ENCODE measurements at regions not wholly inside any gene's neighbourhood (a gene's known extent, or its start where the extent isn't known, plus 50 kb on each side); places are given as distances from the start of the nearest gene placed in this dataset.

- 69 to 89% (median 84%) methylated on average over 10 of the region's 10 CpGs for WGBS, 5 donors
Measured at GRCh38 chrX:124230655-124231450, 101.6 kb upstream of the TEX13D start.

DNA sequence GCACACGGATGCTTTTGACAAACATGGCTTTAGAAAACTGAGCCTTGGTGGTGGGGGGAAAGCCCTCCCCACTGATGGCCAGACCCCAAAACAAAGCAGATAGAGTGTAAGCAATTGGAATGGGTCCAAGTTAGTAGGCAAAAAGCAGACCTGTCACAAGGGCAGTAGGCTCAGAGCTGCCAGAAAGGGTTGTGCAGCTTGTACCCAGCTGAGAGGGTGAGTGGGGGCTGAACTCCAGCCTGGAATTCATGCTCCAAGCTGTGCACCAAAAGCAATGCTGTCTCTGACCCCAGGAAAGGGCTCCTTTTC lies 101.1 kb upstream of the TEX13D start:
- 52 to 100% (median 83%) methylated on average over 1 of the region's 1 CpG for WGBS, 5 donors
- intact Hi-C loops (cut with DNase I; ENCODE audit: low total_unique reads), result no loop called here
- no peak for TF ChIP-seq POLR2AphosphoS5 (IDR thresholded peaks at IDR 0.05)
- no peak for TF ChIP-seq POLR2A (IDR thresholded peaks at IDR 0.05)
- TF ChIP-seq CTCF (IDR thresholded peaks at IDR 0.05 in 8 of 11, conservative IDR thresholded peaks at IDR 0.05 in 3 of 11), result no peak

More at GRCh38 chrX:124230655-124231450, 101.6 kb upstream of the TEX13D start:
- Histone ChIP-seq H3K27me3 (replicated peaks in 1 of 7) (no peaks in the 10 kb centered on the region), H3K27ac (no peak overlapping the region), H3K9me3 (no peaks in the 10 kb centered on the region), H3K4me3 (no peak overlapping the region), H3K36me3 (no peaks in the 10 kb centered on the region), H3K4me1 (no peaks in the 10 kb centered on the region)
- intact Hi-C loops (cut with DNase I; ENCODE audit: low total_unique reads), result no loop called here
- DNase-seq, result no peak
- no peak for TF ChIP-seq POLR2A (IDR thresholded peaks at IDR 0.05)
- no peak for TF ChIP-seq CTCF (IDR thresholded peaks at IDR 0.05 in 8 of 11, conservative IDR thresholded peaks at IDR 0.05 in 3 of 11)
- TF ChIP-seq POLR2AphosphoS5 (IDR thresholded peaks at IDR 0.05), result no peak

GRCh38 chrX:124232523-124233201 lies 99.8 kb upstream of the TEX13D start:
- 51 to 77% (median 68%) methylated on average over 2 to 3 of the region's 3 CpGs for WGBS, 5 donors
- DNase-seq, result no peak
- Histone ChIP-seq H3K36me3 (no peaks in the 10 kb centered on the region), H3K4me3 (no peak overlapping the region), H3K9me3 (no peaks in the 10 kb centered on the region), H3K4me1 (no peaks in the 10 kb centered on the region), H3K27me3 (replicated peaks in 1 of 7) (no peaks in the 10 kb centered on the region), H3K27ac (no peak overlapping the region)
- TF ChIP-seq CTCF (IDR thresholded peaks at IDR 0.05 in 8 of 11, conservative IDR thresholded peaks at IDR 0.05 in 3 of 11), result no peak
- no peak for TF ChIP-seq POLR2A (IDR thresholded peaks at IDR 0.05)
- no peak for TF ChIP-seq POLR2AphosphoS5 (IDR thresholded peaks at IDR 0.05)
- intact Hi-C loops (cut with DNase I; ENCODE audit: low total_unique reads), result no loop called here

More for the DNA sequence above, 101.1 kb upstream of the TEX13D start:
- Histone ChIP-seq H3K36me3 (no peaks in the 10 kb centered on the region), H3K4me3 (no peak overlapping the region), H3K9me3 (no peaks in the 10 kb centered on the region), H3K4me1 (no peaks in the 10 kb centered on the region), H3K27me3 (replicated peaks in 1 of 7) (no peaks in the 10 kb centered on the region), H3K27ac (no peak overlapping the region)
- no peak for DNase-seq

DNA sequence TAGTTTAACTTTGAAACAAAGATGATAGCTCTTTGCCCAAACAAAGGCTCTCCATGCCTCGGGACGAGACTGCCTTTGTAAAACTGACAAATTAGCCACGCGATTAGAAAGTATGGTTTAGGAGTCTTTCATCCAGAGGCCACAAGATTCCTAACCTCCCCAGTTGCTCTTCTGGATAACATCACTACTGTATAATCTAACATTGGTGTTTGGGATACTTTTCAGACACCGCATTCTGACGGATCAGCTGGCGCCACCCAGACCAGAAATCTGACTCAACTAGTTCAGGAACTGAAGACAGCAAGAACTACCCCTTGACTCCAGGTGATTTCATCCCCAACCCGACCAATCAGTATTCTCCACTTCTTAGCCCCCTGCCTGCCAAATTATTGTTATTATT lies 98.1 kb upstream of the TEX13D start:
- intact Hi-C loops (cut with DNase I; ENCODE audit: low total_unique reads), result no loop called here
- H3K27me3 ChIP-seq (replicated peaks in 1 of 7), result no peaks in the 10 kb centered on the region
- 84 to 98% (median 90%) methylated on average over 8 of the region's 8 CpGs for WGBS, 5 donors
- H3K36me3 ChIP-seq, result no peaks in the 10 kb centered on the region
- no peak overlapping the region for H3K4me3 ChIP-seq
- DNase-seq, result no peak
- no peaks in the 10 kb centered on the region for H3K9me3 ChIP-seq
- no peaks in the 10 kb centered on the region for H3K4me1 ChIP-seq
- TF ChIP-seq POLR2A (IDR thresholded peaks at IDR 0.05) (no peak), CTCF (IDR thresholded peaks at IDR 0.05 in 8 of 11, conservative IDR thresholded peaks at IDR 0.05 in 3 of 11) (no peak), POLR2AphosphoS5 (IDR thresholded peaks at IDR 0.05) (no peak)
- H3K27ac ChIP-seq, result no peak overlapping the region
